ENCODE measurements at regions not wholly inside any gene's neighbourhood (a gene's known extent, or its start where the extent isn't known, plus 50 kb on each side); places are given as distances from the start of the nearest gene placed in this dataset.

- DNase-seq, result no peak
These were observed 130.1 kb upstream of the CCL2 start for GRCh38 chr17:34125010-34125409.

GRCh38 chr17:34125921-34126320 lies 129.2 kb upstream of the CCL2 start:
- no peak for DNase-seq

GRCh38 chr17:34126496-34126895 lies 128.6 kb upstream of the CCL2 start:
- no peak for DNase-seq

GRCh38 chr17:34126965-34127364 lies 128.1 kb upstream of the CCL2 start:
- no peak for DNase-seq

- no peak for DNase-seq
These were observed 124.5 kb upstream of the CCL2 start for GRCh38 chr17:34130544-34130943.

- DNase-seq, result no peak
These were observed 123.7 kb upstream of the CCL2 start for GRCh38 chr17:34131386-34131785.

GRCh38 chr17:34133350-34133749 lies 121.7 kb upstream of the CCL2 start:
- peak in 11 of 56 donors; percentile 2 to 53 (median 27) for DNase-seq

- no peak for DNase-seq
These were observed 119.2 kb upstream of the CCL2 start for GRCh38 chr17:34135841-34136240.

- DNase-seq, result peak in 4 of 56 donors; percentile 3 to 29 (median 9)
These were observed 115.1 kb upstream of the CCL2 start for GRCh38 chr17:34140006-34140405.

GRCh38 chr17:34141590-34141989 lies 113.5 kb upstream of the CCL2 start:
- no peak for DNase-seq

- DNase-seq, result no peak
These were observed 111.7 kb upstream of the CCL2 start for GRCh38 chr17:34143430-34143829.

GRCh38 chr17:34146440-34147043 lies 108.5 kb upstream of the CCL2 start:
- DNase-seq, result peak in 19 of 56 donors; percentile 2 to 60 (median 26)

- no peak for DNase-seq
These were observed 104.0 kb upstream of the CCL2 start for GRCh38 chr17:34151102-34151501.

- DNase-seq, result peak in 14 of 56 donors; percentile 10 to 62 (median 30)
These were observed 101.1 kb upstream of the CCL2 start for GRCh38 chr17:34153991-34154390.

GRCh38 chr17:34154961-34155730 lies 99.9 kb upstream of the CCL2 start:
- peak in 31 of 56 donors; percentile 9 to 73 (median 43) for DNase-seq

- no peak for DNase-seq
These were observed 99.1 kb upstream of the CCL2 start for GRCh38 chr17:34155947-34156346.

GRCh38 chr17:34156401-34156740 lies 98.7 kb upstream of the CCL2 start:
- DNase-seq, result no peak

GRCh38 chr17:34156741-34157589 lies 98.1 kb upstream of the CCL2 start:
- peak in 20 of 56 donors; percentile 9 to 62 (median 33) for DNase-seq

GRCh38 chr17:34161690-34162089 lies 93.4 kb upstream of the CCL2 start:
- DNase-seq, result no peak

GRCh38 chr17:34163123-34163522 lies 92.0 kb upstream of the CCL2 start:
- DNase-seq, result no peak

- peak in 4 of 56 donors; percentile 3 to 29 (median 8) for DNase-seq
These were observed 91.4 kb upstream of the CCL2 start for GRCh38 chr17:34163646-34164045.

GRCh38 chr17:34164837-34165236 lies 90.2 kb upstream of the CCL2 start:
- DNase-seq, result no peak
